OCI-LY1 (cell line): ENCODE measurements at regions not wholly inside any gene's neighbourhood (a gene's known extent, or its start where the extent isn't known, plus 50 kb on each side); places are given as distances from the start of the nearest gene placed in this dataset.

ENCODE experiments used
- CTCF ChIP-seq: fragments of 200-600 bp; sonication (generic), shearing (Covaris generic); IDR thresholded peaks from 2 replicates; pipeline ENCODE4 v1.5.1; 2017; ENCODE audit warnings: mild to moderate bottlenecking, antibody characterized with exemption, low read length, moderate library complexity, mixed read lengths
- EZH2 ChIP-seq: fragments of 200-600 bp; sonication (generic), shearing (Covaris generic); IDR thresholded peaks from 2 replicates; pipeline ENCODE4 v1.8.0; 2017; ENCODE audit warnings: borderline replicate concordance, mixed run types, mild to moderate bottlenecking, antibody characterized with exemption, low read length, moderate library complexity, mixed read lengths

- TF ChIP-seq CTCF, result no peak
- TF ChIP-seq EZH2, result no peak
These were observed 397.6 kb upstream of the HS6ST1 start for GRCh38 chr2:128716299-128716721.
